ENCODE measurements at regions not wholly inside any gene's neighbourhood (a gene's known extent, or its start where the extent isn't known, plus 50 kb on each side); places are given as distances from the start of the nearest gene placed in this dataset.

DNA sequence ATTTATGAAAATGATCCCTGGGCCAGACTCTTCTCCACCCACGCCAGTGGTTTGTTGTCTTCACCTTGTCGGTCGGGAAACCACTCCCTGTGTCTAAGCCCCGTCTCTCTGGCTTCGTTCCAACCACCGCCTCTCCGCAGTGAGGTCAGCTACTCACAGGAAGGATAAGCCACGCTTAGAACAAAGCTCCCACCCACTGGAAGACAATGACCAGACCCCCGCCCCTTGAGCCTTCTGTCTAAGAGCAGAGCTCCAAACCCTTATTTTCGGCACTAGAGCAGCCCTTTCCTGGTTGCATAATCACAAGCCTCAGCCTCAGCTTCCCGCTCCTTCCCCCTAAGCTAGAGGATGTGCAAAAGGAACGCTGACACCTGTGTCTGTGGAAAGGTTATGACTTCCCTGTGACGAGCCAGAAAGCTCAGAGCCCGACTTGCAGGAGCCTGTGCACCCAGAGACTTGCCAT, 114.9 kb upstream of the MEF2A start:
- Histone ChIP-seq H3K9me3 (replicated peaks in 1 of 2; ENCODE audit: control insufficient read depth in 1 of 2, insufficient read depth in 1 of 2, low read length in 2 of 2) (no peaks in the 10 kb centered on the region), H3K27ac (ENCODE audit: low read depth in 1 of 2, low read length in 2 of 2) (no peak overlapping the region), H3K79me2 (ENCODE audit: insufficient read depth, low read length) (no peaks in the 10 kb centered on the region), H3K4me2 (replicated peaks; ENCODE audit: extremely low read depth, low read length, poor library complexity, severe bottlenecking) (peak overlapping the region; percentile 66), H3K9ac (ENCODE audit: insufficient read depth, low read length, poor library complexity, severe bottlenecking) (peak overlapping the region; percentile 27), H3K36me3 (replicated peaks in 1 of 2; ENCODE audit: control insufficient read depth in 1 of 2, insufficient read depth in 2 of 2, low read length in 2 of 2) (no peaks in the 10 kb centered on the region), H4K20me1 (ENCODE audit: insufficient read depth, low read length) (no peaks in the 10 kb centered on the region), H3K4me1 (ENCODE audit: control insufficient read depth in 1 of 2, insufficient read depth in 2 of 2, low read length in 2 of 2) (peaks cover 57 to 58% of the 10 kb centered on the region in 2 donors), H3K4me3 (replicated peaks in 1 of 3; ENCODE audit: low read depth in 2 of 3, low read length in 3 of 3) (peak overlapping the region in 1 of 3 experiments; percentile 50), H3K27me3 (ENCODE audit: control insufficient read depth in 2 of 2, insufficient read depth in 2 of 2, low read length in 2 of 2) (no peaks in the 10 kb centered on the region), H2AFZ (ENCODE audit: insufficient read depth, low read depth, low read length, poor library complexity, severe bottlenecking) (peak overlapping the region; percentile 67)
- TF ChIP-seq, protein P1, sequence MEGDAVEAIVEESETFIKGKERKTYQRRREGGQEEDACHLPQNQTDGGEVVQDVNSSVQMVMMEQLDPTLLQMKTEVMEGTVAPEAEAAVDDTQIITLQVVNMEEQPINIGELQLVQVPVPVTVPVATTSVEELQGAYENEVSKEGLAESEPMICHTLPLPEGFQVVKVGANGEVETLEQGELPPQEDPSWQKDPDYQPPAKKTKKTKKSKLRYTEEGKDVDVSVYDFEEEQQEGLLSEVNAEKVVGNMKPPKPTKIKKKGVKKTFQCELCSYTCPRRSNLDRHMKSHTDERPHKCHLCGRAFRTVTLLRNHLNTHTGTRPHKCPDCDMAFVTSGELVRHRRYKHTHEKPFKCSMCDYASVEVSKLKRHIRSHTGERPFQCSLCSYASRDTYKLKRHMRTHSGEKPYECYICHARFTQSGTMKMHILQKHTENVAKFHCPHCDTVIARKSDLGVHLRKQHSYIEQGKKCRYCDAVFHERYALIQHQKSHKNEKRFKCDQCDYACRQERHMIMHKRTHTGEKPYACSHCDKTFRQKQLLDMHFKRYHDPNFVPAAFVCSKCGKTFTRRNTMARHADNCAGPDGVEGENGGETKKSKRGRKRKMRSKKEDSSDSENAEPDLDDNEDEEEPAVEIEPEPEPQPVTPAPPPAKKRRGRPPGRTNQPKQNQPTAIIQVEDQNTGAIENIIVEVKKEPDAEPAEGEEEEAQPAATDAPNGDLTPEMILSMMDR (IDR thresholded peaks at IDR 0.05) = no peak
- Mint-ChIP-seq H3K9me3 (peaks cover 0 to 2% (median 0%) of the 10 kb centered on the region in 7 donors), H3K4me1 (peaks cover 61% of the 10 kb centered on the region), H3K27me3 (ENCODE audit: low read depth in 3 of 3) (peaks cover 2 to 15% (median 3%) of the 10 kb centered on the region in 3 donors), H3K27ac (peak overlapping the region in 5 of 7 donors; percentile 44 to 89 (median 84)), H3K4me3 (peak overlapping the region; percentile 69 to 91), H3K36me3 (peaks cover 0 to 4% of the 10 kb centered on the region in 2 donors)
- WGBS (ENCODE audit: insufficient coverage) = 0% methylated on average over 9 of the region's 14 CpGs
- intact Hi-C loops (cut with micrococcal nuclease) = loop anchor here (10.0 kb wide), 2 partner anchors 54 to 114 kb away; partner anchors contain the start of gene MEF2A (in 1 of the 2)
- DNase-seq = peak; percentile 27 to 53 (median 39)

DNA sequence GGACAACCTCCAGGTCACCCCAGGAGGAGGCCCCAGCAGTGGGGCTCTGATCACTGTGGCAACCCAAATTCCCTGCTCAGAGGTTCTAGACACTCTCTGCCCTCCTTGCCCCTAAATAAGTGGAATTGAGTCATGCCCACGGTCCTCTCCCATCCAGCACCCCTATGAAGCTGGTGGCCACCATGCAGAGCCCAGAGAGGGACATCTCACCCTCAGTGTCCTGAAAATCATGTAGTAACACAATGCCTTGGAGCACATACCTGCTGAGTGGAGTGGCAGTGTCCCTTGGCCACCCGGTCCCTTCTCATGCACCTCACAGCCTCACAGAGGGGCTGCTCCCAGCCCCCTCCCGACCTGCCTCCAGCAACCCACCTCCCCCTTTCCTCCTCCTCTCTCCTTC, 114.3 kb upstream of the MEF2A start:
- 81% methylated on average over 2 of the region's 3 CpGs for WGBS (ENCODE audit: insufficient coverage)
- peak overlapping the region in 1 of 2 donors; percentile 69 for H3K4me3 Mint-ChIP-seq
- peaks cover 2 to 11% (median 3%) of the 10 kb centered on the region in 3 donors for H3K27me3 Mint-ChIP-seq (ENCODE audit: low read depth in 3 of 3)
- Histone ChIP-seq H3K9me3 (replicated peaks in 1 of 2; ENCODE audit: control insufficient read depth in 1 of 2, insufficient read depth in 1 of 2, low read length in 2 of 2) (no peaks in the 10 kb centered on the region), H3K4me1 (ENCODE audit: control insufficient read depth in 1 of 2, insufficient read depth in 2 of 2, low read length in 2 of 2) (peaks cover 57 to 58% of the 10 kb centered on the region in 2 donors), H3K27ac (ENCODE audit: low read depth in 1 of 2, low read length in 2 of 2) (no peak overlapping the region), H2AFZ (ENCODE audit: insufficient read depth, low read depth, low read length, poor library complexity, severe bottlenecking) (no peak overlapping the region), H4K20me1 (ENCODE audit: insufficient read depth, low read length) (no peaks in the 10 kb centered on the region), H3K4me3 (replicated peaks in 1 of 3; ENCODE audit: low read depth in 2 of 3, low read length in 3 of 3) (peak overlapping the region in 1 of 3 experiments; percentile 50), H3K9ac (ENCODE audit: insufficient read depth, low read length, poor library complexity, severe bottlenecking) (no peak overlapping the region), H3K27me3 (ENCODE audit: control insufficient read depth in 2 of 2, insufficient read depth in 2 of 2, low read length in 2 of 2) (no peaks in the 10 kb centered on the region), H3K4me2 (replicated peaks; ENCODE audit: extremely low read depth, low read length, poor library complexity, severe bottlenecking) (peak overlapping the region; percentile 66), H3K36me3 (replicated peaks in 1 of 2; ENCODE audit: control insufficient read depth in 1 of 2, insufficient read depth in 2 of 2, low read length in 2 of 2) (no peaks in the 10 kb centered on the region), H3K79me2 (ENCODE audit: insufficient read depth, low read length) (no peaks in the 10 kb centered on the region)
- H3K36me3 Mint-ChIP-seq = peaks cover 0 to 4% of the 10 kb centered on the region in 2 donors
- intact Hi-C loops (cut with micrococcal nuclease) = loop anchor here (10.0 kb wide), 2 partner anchors 53 to 113 kb away; partner anchors contain the start of gene MEF2A (in 1 of the 2)
- peaks cover 0 to 2% (median 0%) of the 10 kb centered on the region in 7 donors for H3K9me3 Mint-ChIP-seq
- H3K27ac Mint-ChIP-seq = peak overlapping the region in 6 of 7 donors; percentile 12 to 89 (median 82)
- TF ChIP-seq, protein P1 (IDR thresholded peaks at IDR 0.05) = no peak
- peaks cover 62% of the 10 kb centered on the region for H3K4me1 Mint-ChIP-seq
- no peak for DNase-seq
